ENCODE measurements at regions not wholly inside any gene's neighbourhood (a gene's known extent, or its start where the extent isn't known, plus 50 kb on each side); places are given as distances from the start of the nearest gene placed in this dataset.

DNA sequence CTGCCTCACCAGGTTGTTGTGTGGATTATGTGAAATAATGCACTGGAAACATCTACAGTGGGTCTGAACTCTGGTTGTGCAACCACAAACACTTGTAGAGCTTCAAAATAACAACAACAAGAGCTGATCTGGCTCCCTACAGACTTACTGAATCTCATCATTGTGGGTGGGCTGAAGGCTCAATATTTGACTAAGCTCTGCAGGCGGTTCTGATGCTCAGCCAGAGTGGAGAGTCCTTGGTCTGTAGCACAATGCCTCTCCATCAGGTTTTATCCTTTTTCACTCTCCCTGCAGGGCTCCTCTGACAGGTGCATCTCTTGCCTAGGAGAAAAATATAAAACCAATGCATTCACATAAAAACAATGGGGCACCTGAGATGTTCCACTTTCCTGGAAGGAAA lies 456.3 kb upstream of the ONECUT1 start:
- no peaks in the 10 kb centered on the region for H3K4me1 Mint-ChIP-seq (ENCODE audit: low read depth)

DNA sequence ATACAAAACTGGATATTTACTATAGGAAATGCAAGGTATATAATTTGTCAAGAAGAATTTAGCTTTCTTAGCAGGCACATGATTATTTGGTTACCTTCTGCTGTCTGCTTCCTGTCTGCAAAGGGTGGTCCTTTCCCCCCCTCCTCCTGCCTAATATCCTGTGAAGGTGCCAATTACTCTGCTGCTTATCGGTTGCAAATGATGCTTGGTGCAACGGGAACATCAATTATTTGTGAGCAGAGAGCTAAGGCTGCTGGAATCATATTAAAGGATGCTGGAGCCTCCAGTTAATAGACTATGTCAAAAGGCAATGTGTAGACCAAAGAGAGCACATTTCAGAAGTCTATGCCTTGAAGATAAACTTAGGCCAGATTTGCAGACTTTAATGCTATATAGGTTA lies 443.7 kb upstream of the ONECUT1 start:
- Mint-ChIP-seq H3K9me3 (no peaks in the 10 kb centered on the region), H3K36me3 (ENCODE audit: low read depth) (no peaks in the 10 kb centered on the region), H3K4me1 (ENCODE audit: low read depth) (no peaks in the 10 kb centered on the region), H3K27me3 (ENCODE audit: low read depth) (no peaks in the 10 kb centered on the region), H3K4me3 (no peak overlapping the region), H3K27ac (no peak overlapping the region)
- DNase-seq (ENCODE audit: low spot score): no peak

More for the DNA sequence above, 456.3 kb upstream of the ONECUT1 start:
- Mint-ChIP-seq H3K27ac (no peak overlapping the region), H3K4me3 (no peak overlapping the region), H3K27me3 (ENCODE audit: low read depth) (no peaks in the 10 kb centered on the region), H3K9me3 (no peaks in the 10 kb centered on the region), H3K36me3 (ENCODE audit: low read depth) (no peaks in the 10 kb centered on the region)
- no peak for DNase-seq (ENCODE audit: low spot score)

DNA sequence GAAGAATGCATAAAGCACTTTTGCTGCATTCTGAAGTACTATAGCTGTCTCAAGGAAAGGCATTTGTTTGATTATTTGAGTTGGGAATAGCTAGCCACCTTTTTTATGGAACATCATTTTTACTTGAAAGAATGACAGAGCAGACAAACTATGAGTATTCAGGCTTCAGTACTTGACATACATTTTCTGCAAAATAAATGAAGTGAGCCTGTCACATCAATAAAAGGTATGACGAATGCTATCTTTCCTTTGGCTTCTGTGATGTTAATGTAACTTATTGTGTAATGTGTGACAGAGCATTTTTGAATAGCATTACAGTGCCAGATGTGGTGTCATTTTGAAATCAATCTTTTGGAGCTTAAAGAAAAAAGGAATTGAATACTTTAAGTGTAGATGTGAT lies 440.3 kb upstream of the ONECUT1 start:
- Mint-ChIP-seq H3K27me3 (ENCODE audit: low read depth) (no peaks in the 10 kb centered on the region), H3K4me3 (no peak overlapping the region), H3K27ac (no peak overlapping the region), H3K36me3 (ENCODE audit: low read depth) (no peaks in the 10 kb centered on the region), H3K4me1 (ENCODE audit: low read depth) (no peaks in the 10 kb centered on the region), H3K9me3 (no peaks in the 10 kb centered on the region)
- DNase-seq (ENCODE audit: low spot score): no peak

DNA sequence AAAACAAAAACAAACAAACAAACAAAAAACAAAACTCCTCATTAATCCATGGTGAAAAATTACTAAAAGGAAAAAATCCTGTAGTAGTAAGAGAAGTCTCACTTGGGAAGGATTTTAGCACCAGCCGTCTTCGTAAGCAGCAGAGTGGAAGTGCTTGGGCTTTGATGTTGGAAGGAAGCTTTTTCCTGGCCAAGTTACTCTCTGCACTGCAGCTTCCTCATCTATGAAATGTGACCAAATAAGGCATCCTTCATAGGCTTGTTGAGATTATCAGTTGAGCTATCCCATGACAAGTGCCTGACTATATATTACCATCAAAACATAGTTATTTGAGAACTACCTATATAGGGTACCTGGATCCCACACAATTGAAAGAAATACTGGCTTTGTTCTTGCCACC lies 436.4 kb upstream of the ONECUT1 start:
- DNase-seq (ENCODE audit: low spot score): no peak
- H3K27ac Mint-ChIP-seq: no peak overlapping the region
- H3K4me3 Mint-ChIP-seq: no peak overlapping the region
- H3K9me3 Mint-ChIP-seq: no peaks in the 10 kb centered on the region
- H3K4me1 Mint-ChIP-seq (ENCODE audit: low read depth): no peaks in the 10 kb centered on the region
- H3K36me3 Mint-ChIP-seq (ENCODE audit: low read depth): no peaks in the 10 kb centered on the region
- no peaks in the 10 kb centered on the region for H3K27me3 Mint-ChIP-seq (ENCODE audit: low read depth)

DNA sequence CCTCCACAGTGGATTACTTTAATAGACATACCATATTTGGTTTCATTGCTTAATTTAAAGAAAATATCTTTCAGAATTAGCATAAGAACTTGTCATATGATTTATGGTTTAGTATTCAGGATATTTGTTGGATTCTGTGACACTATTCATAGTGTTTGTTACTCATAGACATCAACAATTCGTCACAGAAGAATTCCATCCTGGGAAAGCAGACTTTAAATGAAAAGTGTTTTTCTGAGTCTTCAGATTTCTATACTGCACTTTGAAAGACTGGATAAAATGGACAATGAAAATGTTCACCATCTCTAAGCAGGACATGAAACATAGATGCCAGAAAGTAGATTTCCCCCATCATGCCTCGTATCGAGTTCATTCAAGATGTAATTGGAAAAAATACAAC lies 435.6 kb upstream of the ONECUT1 start:
- Mint-ChIP-seq H3K4me3 (no peak overlapping the region), H3K36me3 (ENCODE audit: low read depth) (no peaks in the 10 kb centered on the region), H3K27me3 (ENCODE audit: low read depth) (no peaks in the 10 kb centered on the region), H3K9me3 (no peaks in the 10 kb centered on the region), H3K4me1 (ENCODE audit: low read depth) (no peaks in the 10 kb centered on the region), H3K27ac (no peak overlapping the region)
- DNase-seq (ENCODE audit: low spot score): no peak

DNA sequence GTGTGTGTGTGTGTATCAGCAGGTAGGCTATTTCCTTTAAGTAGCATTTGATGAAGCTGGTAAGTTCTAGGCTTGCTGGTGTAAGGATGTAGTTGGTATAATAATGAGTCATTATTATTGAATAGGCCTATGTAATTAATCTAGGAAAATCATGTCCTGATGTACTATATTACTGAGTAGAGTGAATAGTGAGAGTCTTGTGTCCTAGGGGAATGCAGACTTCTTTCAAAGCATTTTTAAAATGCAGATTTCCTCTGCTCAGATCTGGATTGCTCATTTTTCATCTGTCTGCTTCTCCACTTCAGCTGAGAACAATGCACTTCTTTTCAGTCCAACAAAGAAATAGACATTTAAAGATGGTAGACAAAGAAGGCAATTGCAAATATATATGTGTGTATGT lies 434.2 kb upstream of the ONECUT1 start:
- Mint-ChIP-seq H3K27ac (no peak overlapping the region), H3K27me3 (ENCODE audit: low read depth) (no peaks in the 10 kb centered on the region), H3K9me3 (no peaks in the 10 kb centered on the region), H3K4me3 (no peak overlapping the region), H3K4me1 (ENCODE audit: low read depth) (no peaks in the 10 kb centered on the region), H3K36me3 (ENCODE audit: low read depth) (no peaks in the 10 kb centered on the region)
- DNase-seq (ENCODE audit: low spot score): no peak

DNA sequence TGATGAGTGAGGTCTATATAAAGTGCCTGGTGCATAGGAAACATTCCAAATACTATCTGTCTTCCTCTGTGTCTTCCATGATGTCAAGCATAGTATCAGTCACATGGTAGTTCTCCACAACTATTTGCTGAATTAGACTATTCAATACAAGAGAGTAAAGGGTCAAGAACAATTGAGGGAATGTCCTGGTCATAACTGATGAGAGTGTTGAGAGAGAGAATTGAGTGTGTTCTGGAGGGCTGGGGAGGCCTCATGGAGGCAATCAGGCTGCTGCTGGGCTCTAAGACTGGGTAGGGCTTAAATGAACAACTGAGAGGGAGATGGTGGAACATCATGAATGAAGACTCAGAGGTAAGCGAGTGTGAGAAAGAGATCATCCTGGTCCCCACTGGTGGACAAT lies 433.7 kb upstream of the ONECUT1 start:
- Mint-ChIP-seq H3K9me3 (no peaks in the 10 kb centered on the region), H3K27ac (no peak overlapping the region), H3K27me3 (ENCODE audit: low read depth) (no peaks in the 10 kb centered on the region), H3K4me1 (ENCODE audit: low read depth) (no peaks in the 10 kb centered on the region), H3K36me3 (ENCODE audit: low read depth) (no peaks in the 10 kb centered on the region), H3K4me3 (no peak overlapping the region)
- DNase-seq (ENCODE audit: low spot score): no peak

DNA sequence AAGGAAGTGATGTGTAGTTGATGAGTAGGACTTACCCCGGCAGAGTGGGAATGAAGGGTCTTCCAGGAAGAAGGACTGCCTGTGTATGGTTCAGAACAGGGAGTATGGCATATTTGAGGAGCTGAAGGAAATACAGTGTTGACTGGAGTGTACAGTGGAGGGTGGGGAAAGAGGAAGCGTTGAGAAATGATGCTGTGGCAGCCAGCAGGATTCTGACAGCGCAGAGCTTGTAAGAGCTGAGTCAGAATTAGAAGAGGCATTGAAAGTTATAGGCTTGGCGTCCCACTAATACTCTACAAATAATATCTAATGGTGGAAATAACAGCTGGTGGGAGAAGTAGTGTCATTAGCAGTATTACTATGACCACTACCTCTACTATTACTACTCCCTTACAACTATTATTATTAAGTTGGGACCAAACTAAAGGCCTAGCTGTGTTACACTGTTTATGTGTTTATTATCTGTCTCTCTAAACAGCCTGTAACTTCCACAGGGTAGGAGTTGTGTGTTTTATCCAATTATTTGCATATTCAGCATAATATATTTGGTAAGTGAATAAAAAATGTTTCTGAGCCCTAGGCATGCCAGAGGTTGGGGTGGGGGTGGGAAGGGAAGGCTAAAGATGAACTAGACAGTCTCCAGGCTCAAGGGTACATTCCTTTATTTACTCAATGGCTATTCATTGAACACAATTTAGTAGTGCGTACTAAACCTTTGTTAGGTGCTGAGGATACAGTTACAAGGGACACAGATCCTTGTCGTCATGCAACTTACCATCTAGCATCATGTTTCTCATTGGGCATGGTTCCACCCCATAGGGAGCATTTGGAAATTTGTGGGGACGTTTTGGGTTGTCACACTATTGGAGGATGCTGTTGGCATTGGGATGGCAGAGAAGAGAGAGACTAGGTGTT lies 428.8 kb upstream of the ONECUT1 start:
- Mint-ChIP-seq H3K4me3 (no peak overlapping the region), H3K4me1 (ENCODE audit: low read depth) (no peaks in the 10 kb centered on the region), H3K27me3 (ENCODE audit: low read depth) (no peaks in the 10 kb centered on the region), H3K9me3 (no peaks in the 10 kb centered on the region), H3K36me3 (ENCODE audit: low read depth) (no peaks in the 10 kb centered on the region), H3K27ac (no peak overlapping the region)
- no peak for DNase-seq (ENCODE audit: low spot score)

DNA sequence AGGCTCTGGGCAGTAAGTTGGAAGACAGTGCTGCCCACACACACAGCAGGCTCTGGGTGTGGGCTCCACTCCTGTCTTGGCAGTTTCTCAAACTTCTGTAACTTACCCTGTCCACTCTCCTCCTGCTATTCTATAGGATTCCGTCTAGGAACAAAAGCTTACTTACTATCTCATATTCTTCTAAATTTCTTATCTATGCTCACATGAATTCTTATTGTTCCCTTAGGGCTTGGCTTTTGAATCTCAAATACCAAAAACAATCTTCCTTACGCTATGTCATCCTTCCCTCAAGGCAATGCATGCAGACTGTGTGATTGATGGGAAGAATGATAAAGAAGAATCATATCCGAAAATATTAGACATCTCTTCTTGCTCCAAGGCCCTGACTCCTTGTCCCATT lies 425.9 kb upstream of the ONECUT1 start:
- no peak for DNase-seq (ENCODE audit: low spot score)
- H3K4me3 Mint-ChIP-seq: no peak overlapping the region
- H3K36me3 Mint-ChIP-seq (ENCODE audit: low read depth): no peaks in the 10 kb centered on the region
- H3K27me3 Mint-ChIP-seq (ENCODE audit: low read depth): no peaks in the 10 kb centered on the region
- H3K9me3 Mint-ChIP-seq: no peaks in the 10 kb centered on the region
- H3K27ac Mint-ChIP-seq: no peak overlapping the region
- H3K4me1 Mint-ChIP-seq (ENCODE audit: low read depth): no peaks in the 10 kb centered on the region

DNA sequence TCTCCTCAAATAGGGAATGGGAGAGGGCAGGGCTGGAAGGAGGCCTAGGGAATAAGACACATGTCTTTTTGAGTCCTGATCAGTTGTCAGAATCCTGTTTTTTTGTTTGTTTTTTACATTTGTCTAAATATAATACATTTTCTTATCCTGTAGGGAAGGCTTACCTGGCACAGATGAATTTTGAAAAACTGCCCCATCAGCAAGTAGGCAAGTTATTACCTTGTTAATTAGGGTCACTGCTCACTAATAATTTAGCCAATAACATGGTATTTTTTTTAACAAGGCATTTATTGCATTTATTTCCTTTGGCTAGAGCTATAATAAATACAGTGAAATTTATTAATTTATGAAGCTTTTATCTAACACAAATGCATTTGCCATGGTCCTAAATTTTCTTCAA lies 423.2 kb upstream of the ONECUT1 start:
- DNase-seq (ENCODE audit: low spot score): no peak
- Mint-ChIP-seq H3K36me3 (ENCODE audit: low read depth) (no peaks in the 10 kb centered on the region), H3K27me3 (ENCODE audit: low read depth) (no peaks in the 10 kb centered on the region), H3K9me3 (no peaks in the 10 kb centered on the region), H3K4me3 (no peak overlapping the region), H3K4me1 (ENCODE audit: low read depth) (no peaks in the 10 kb centered on the region), H3K27ac (no peak overlapping the region)

DNA sequence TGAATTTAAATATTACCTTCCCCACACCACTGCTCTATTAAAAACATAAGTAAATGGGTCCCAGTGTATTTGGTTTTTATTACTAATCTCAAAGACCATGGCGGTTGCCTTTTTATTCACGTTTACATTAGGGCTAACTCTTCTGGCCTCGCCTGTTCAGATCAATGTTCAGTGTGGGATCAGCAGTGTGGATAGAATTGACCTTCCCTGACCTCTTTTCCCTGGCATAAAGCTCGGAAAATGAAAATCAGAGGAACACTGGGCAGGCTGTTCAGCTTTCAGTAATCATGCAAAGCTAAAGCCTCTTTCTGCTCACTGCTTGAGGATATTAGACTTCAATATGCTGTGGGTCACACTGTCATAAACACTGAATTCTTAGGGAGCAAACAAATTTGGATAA lies 422.6 kb upstream of the ONECUT1 start:
- no peaks in the 10 kb centered on the region for H3K36me3 Mint-ChIP-seq (ENCODE audit: low read depth)
- DNase-seq (ENCODE audit: low spot score): no peak
- H3K9me3 Mint-ChIP-seq: no peaks in the 10 kb centered on the region
- H3K4me1 Mint-ChIP-seq (ENCODE audit: low read depth): no peaks in the 10 kb centered on the region
- H3K27ac Mint-ChIP-seq: no peak overlapping the region
- no peaks in the 10 kb centered on the region for H3K27me3 Mint-ChIP-seq (ENCODE audit: low read depth)
- H3K4me3 Mint-ChIP-seq: no peak overlapping the region

DNA sequence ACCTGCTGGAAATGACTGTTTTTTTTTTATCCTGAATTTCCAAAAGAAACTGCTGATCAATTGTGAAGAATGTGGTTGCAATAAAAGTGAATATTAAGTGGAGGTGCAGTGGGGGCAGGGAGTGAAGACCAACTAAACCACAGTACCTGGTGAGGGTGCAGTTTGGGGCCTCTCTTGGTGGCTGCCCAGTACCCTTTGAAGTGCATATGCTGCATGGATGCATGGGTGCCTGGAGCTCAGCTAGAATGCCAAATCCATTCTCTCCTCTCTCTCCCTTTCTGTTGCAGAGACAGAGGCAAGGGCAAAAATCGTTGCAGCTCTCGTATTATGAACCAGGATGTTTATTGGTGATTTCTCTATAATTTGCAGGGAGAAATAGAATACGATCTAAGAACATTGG lies 420.5 kb upstream of the ONECUT1 start:
- no peaks in the 10 kb centered on the region for H3K27me3 Mint-ChIP-seq (ENCODE audit: low read depth)
- no peaks in the 10 kb centered on the region for H3K4me1 Mint-ChIP-seq (ENCODE audit: low read depth)
- no peak overlapping the region for H3K4me3 Mint-ChIP-seq
- H3K27ac Mint-ChIP-seq: no peak overlapping the region
- DNase-seq (ENCODE audit: low spot score): no peak
- H3K36me3 Mint-ChIP-seq (ENCODE audit: low read depth): no peaks in the 10 kb centered on the region
- H3K9me3 Mint-ChIP-seq: no peaks in the 10 kb centered on the region

DNA sequence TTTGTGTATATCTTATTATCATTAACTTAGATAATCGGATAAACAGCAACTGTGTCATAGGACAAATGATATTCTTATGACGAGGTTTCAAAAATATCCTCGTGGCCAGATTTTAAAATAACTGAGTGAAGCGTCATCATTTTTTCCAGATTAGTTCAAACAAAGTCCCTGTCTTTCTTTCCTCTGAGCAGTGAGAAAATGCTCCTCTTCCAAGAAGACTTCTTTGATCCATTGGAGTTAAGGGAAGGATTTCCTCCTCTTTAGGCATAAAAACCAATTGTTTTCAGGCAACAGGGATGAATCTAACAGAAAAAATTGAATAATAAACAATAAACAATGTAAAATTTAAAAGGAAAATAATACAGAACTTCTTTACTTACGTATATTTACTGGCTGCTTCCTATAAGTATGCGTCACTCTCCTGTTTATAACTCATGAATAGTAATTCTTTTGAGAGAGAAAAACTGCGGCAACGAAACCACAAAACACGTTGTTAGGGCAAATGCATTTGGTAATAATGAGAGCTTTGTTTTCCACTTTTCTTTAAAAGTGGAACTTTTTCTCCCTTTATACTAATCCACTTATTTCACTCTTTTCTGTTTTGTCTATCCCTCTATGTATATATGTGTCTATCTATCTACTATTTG lies 419.4 kb upstream of the ONECUT1 start:
- Mint-ChIP-seq H3K27ac (no peak overlapping the region), H3K27me3 (ENCODE audit: low read depth) (no peaks in the 10 kb centered on the region), H3K4me1 (ENCODE audit: low read depth) (no peaks in the 10 kb centered on the region), H3K9me3 (no peaks in the 10 kb centered on the region), H3K36me3 (ENCODE audit: low read depth) (no peaks in the 10 kb centered on the region), H3K4me3 (no peak overlapping the region)
- DNase-seq (ENCODE audit: low spot score): no peak

DNA sequence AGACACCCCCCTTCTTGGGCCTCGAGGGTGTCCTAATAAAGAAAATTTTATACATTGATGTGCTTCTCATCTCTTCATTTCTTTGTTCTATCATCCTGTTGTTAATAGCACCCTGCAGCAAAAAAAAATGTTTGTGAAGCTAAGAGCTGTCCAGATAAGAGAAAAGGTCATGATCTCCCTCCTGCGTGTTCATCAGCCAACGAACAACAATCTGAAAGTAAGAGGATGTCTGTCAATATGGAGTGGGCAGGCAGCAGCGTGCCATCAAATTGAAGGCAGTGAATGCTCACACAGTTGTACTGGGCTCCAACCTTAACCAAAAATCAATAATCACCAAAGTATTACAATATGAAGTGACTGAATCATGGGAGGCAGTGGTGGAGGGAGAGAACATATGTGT lies 418.6 kb upstream of the ONECUT1 start:
- H3K27ac Mint-ChIP-seq: no peak overlapping the region
- peaks cover under 1% of the 10 kb centered on the region for H3K27me3 Mint-ChIP-seq (ENCODE audit: low read depth)
- no peak for DNase-seq (ENCODE audit: low spot score)
- H3K4me3 Mint-ChIP-seq: no peak overlapping the region
- H3K4me1 Mint-ChIP-seq (ENCODE audit: low read depth): no peaks in the 10 kb centered on the region
- H3K36me3 Mint-ChIP-seq (ENCODE audit: low read depth): no peaks in the 10 kb centered on the region
- no peaks in the 10 kb centered on the region for H3K9me3 Mint-ChIP-seq

DNA sequence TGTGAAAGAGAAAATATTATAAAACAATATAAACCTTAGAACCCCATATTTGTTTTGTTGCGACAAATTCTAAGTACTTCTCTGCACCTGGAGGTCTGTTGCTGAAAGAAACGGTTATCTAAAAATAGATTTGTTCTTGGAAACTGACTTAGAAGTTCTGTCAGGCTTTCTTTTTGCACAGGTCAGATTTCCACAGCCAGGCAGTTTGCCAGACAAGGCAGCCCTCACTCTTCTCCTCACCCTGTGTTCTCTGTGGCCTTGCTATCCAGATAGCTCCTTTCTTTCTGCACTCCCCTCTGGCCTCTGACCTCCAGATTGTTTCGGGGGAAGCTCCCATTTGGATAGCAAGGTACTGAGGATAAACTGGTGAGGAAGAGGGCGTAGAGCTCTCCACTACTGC lies 413.3 kb upstream of the ONECUT1 start:
- H3K27ac Mint-ChIP-seq: no peak overlapping the region
- H3K27me3 Mint-ChIP-seq (ENCODE audit: low read depth): peaks cover 2% of the 10 kb centered on the region
- no peak overlapping the region for H3K4me3 Mint-ChIP-seq
- no peaks in the 10 kb centered on the region for H3K36me3 Mint-ChIP-seq (ENCODE audit: low read depth)
- H3K4me1 Mint-ChIP-seq (ENCODE audit: low read depth): no peaks in the 10 kb centered on the region
- no peaks in the 10 kb centered on the region for H3K9me3 Mint-ChIP-seq
- DNase-seq (ENCODE audit: low spot score): no peak

Data from T-helper 2 cell treated with Interferon-gamma antibody and Interleukin-4, amounts not matched to agents 5 μg/mL and 100 μg/mL, for 36 hours (primary cell).